Adipocyte (in vitro differentiated cells): ENCODE measurements at regions not wholly inside any gene's neighbourhood (a gene's known extent, or its start where the extent isn't known, plus 50 kb on each side); places are given as distances from the start of the nearest gene placed in this dataset.

Experiments
- DNase-seq: peaks from one replicate; pipeline ENCODE4 v3.0.0-alpha.2; 2015; ENCODE audit warnings: low read depth
- H3K27me3 ChIP-seq: replicated peaks from 2 replicates; pipeline ENCODE4 v1.7.0; 2013; ENCODE audit warnings: mild to moderate bottlenecking, low read length, moderate library complexity; ENCODE audit not compliant: control insufficient read depth, insufficient read depth
- H3K36me3 ChIP-seq: 2 replicates; pipeline ENCODE4 v1.7.0; 2013; ENCODE audit warnings: low read length, mild to moderate bottlenecking, moderate library complexity; ENCODE audit not compliant: control insufficient read depth, insufficient read depth, severe bottlenecking
- H3K4me1 ChIP-seq: 2 replicates; pipeline ENCODE4 v1.7.0; 2013; ENCODE audit warnings: mild to moderate bottlenecking, low read length, moderate library complexity; ENCODE audit not compliant: control insufficient read depth, insufficient read depth
- H3K4me3 ChIP-seq: 2 replicates; pipeline ENCODE4 v1.7.0; 2013; ENCODE audit warnings: mild to moderate bottlenecking, low read length, moderate library complexity
- H3K9ac ChIP-seq: 2 replicates; pipeline ENCODE4 v1.7.0; 2013; ENCODE audit warnings: mild to moderate bottlenecking, low read length, moderate library complexity
- H3K9me3 ChIP-seq: 2 replicates; pipeline ENCODE4 v1.7.0; 2013; ENCODE audit warnings: mild to moderate bottlenecking, low read length, moderate library complexity; ENCODE audit not compliant: control insufficient read depth

GRCh38 chr20:48259456-48259855 is 474.2 kb upstream of the SULF2 start:
- Histone ChIP-seq H3K4me1 (no peaks in the 10 kb centered on the region), H3K4me3 (no peak overlapping the region), H3K9me3 (peaks cover 16% of the 10 kb centered on the region), H3K36me3 (no peaks in the 10 kb centered on the region), H3K27me3 (peaks cover 53% of the 10 kb centered on the region), H3K9ac (no peak overlapping the region)
- DNase-seq = no peak

GRCh38 chr20:48257833-48258232 is 472.6 kb upstream of the SULF2 start:
- DNase-seq = no peak
- no peaks in the 10 kb centered on the region for H3K36me3 ChIP-seq
- H3K4me3 ChIP-seq = no peak overlapping the region
- no peak overlapping the region for H3K9ac ChIP-seq
- H3K9me3 ChIP-seq = peaks cover 16% of the 10 kb centered on the region
- peaks cover 38% of the 10 kb centered on the region for H3K27me3 ChIP-seq
- H3K4me1 ChIP-seq = no peaks in the 10 kb centered on the region

GRCh38 chr20:48247961-48248360 is 462.7 kb upstream of the SULF2 start:
- Histone ChIP-seq H3K27me3 (peaks cover 18% of the 10 kb centered on the region), H3K4me1 (no peaks in the 10 kb centered on the region), H3K9me3 (no peaks in the 10 kb centered on the region), H3K4me3 (no peak overlapping the region), H3K36me3 (no peaks in the 10 kb centered on the region), H3K9ac (no peak overlapping the region)
- DNase-seq = no peak

GRCh38 chr20:48246061-48246790 is 460.9 kb upstream of the SULF2 start:
- H3K4me1 ChIP-seq = no peaks in the 10 kb centered on the region
- H3K9me3 ChIP-seq = no peaks in the 10 kb centered on the region
- no peak overlapping the region for H3K9ac ChIP-seq
- H3K36me3 ChIP-seq = no peaks in the 10 kb centered on the region
- no peak for DNase-seq
- H3K27me3 ChIP-seq = peaks cover 23% of the 10 kb centered on the region
- no peak overlapping the region for H3K4me3 ChIP-seq

- DNase-seq = no peak
- no peak overlapping the region for H3K9ac ChIP-seq
- H3K4me1 ChIP-seq = peaks cover 11% of the 10 kb centered on the region
- H3K36me3 ChIP-seq = no peaks in the 10 kb centered on the region
- H3K4me3 ChIP-seq = no peak overlapping the region
- H3K27me3 ChIP-seq = peaks cover 18% of the 10 kb centered on the region
- no peaks in the 10 kb centered on the region for H3K9me3 ChIP-seq
These were observed 457.3 kb upstream of the SULF2 start for GRCh38 chr20:48242623-48243022.

- Histone ChIP-seq H3K9ac (no peak overlapping the region), H3K4me3 (no peak overlapping the region), H3K4me1 (peaks cover 11% of the 10 kb centered on the region), H3K27me3 (peaks cover 18% of the 10 kb centered on the region), H3K36me3 (no peaks in the 10 kb centered on the region), H3K9me3 (no peaks in the 10 kb centered on the region)
- DNase-seq = no peak
These were observed 456.2 kb upstream of the SULF2 start for GRCh38 chr20:48241482-48241881.

GRCh38 chr20:48238781-48239180 is 453.5 kb upstream of the SULF2 start:
- Histone ChIP-seq H3K27me3 (peaks cover 15% of the 10 kb centered on the region), H3K4me3 (no peak overlapping the region), H3K9me3 (peaks cover 16% of the 10 kb centered on the region), H3K9ac (no peak overlapping the region), H3K36me3 (no peaks in the 10 kb centered on the region), H3K4me1 (peaks cover 11% of the 10 kb centered on the region)
- no peak for DNase-seq

GRCh38 chr20:48238326-48238725 is 453.0 kb upstream of the SULF2 start:
- Histone ChIP-seq H3K9me3 (peaks cover 20% of the 10 kb centered on the region), H3K4me3 (no peak overlapping the region), H3K27me3 (peaks cover 12% of the 10 kb centered on the region), H3K9ac (no peak overlapping the region), H3K4me1 (peaks cover 11% of the 10 kb centered on the region), H3K36me3 (no peaks in the 10 kb centered on the region)
- no peak for DNase-seq

GRCh38 chr20:48236000-48236970 is 451.0 kb upstream of the SULF2 start:
- Histone ChIP-seq H3K27me3 (peaks cover 18% of the 10 kb centered on the region), H3K4me3 (no peak overlapping the region), H3K36me3 (no peaks in the 10 kb centered on the region), H3K4me1 (peaks cover 11% of the 10 kb centered on the region), H3K9ac (no peak overlapping the region), H3K9me3 (peaks cover 41% of the 10 kb centered on the region)
- DNase-seq = no peak

- H3K9me3 ChIP-seq = peaks cover 54% of the 10 kb centered on the region
- no peak for DNase-seq
- no peaks in the 10 kb centered on the region for H3K36me3 ChIP-seq
- H3K4me3 ChIP-seq = no peak overlapping the region
- H3K9ac ChIP-seq = no peak overlapping the region
- H3K27me3 ChIP-seq = peaks cover 18% of the 10 kb centered on the region
- peaks cover 11% of the 10 kb centered on the region for H3K4me1 ChIP-seq
These were observed 449.7 kb upstream of the SULF2 start for GRCh38 chr20:48234951-48235350.

GRCh38 chr20:48231253-48231930 is 446.1 kb upstream of the SULF2 start:
- Histone ChIP-seq H3K36me3 (no peaks in the 10 kb centered on the region), H3K4me3 (no peak overlapping the region), H3K9me3 (peaks cover 74% of the 10 kb centered on the region), H3K9ac (no peak overlapping the region), H3K4me1 (no peaks in the 10 kb centered on the region), H3K27me3 (peaks cover 23% of the 10 kb centered on the region)
- no peak for DNase-seq
